HG02943 (cell line): ENCODE measurements at regions not wholly inside any gene's neighbourhood (a gene's known extent, or its start where the extent isn't known, plus 50 kb on each side); places are given as distances from the start of the nearest gene placed in this dataset.
A peak's percentile ranks its signal among the peaks of the same experiment; 100 is the strongest.
"Not testable (repeated sequence)": the region's sequence is repeated elsewhere in the genome, so short reads cannot be mapped to it uniquely, and the experiment has no call there.

ENCODE experiments used
- ATAC-seq: cut with Tn5 transposase; IDR thresholded peaks from one replicate; pipeline ENCODE4 v1.9.1; 2021; ENCODE audit warnings: mild to moderate bottlenecking, low read depth, moderate library complexity; ENCODE audit not compliant: unreplicated experiment

DNA sequence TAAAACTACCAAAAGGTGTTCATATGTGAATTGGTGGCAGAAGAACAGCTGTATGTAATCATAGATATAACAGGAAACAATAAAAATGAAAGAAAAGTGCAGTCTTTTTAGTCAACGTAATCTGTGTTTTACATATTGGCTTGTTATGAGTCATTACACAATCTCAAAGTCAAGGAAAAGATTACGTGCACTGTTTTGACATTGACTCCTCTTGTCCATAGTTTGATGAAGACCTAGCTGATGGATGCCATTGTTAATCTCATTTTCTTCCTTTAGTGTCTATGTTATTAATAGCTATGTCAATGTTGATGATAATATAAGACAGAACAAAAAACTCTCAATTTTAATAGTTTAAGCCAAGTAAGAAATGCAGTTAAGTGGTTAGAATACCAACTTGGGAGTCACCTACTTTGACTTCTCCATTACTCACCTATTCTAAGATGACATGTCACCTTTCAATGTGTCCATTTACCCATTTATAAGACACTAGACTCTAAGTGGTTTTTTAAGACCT, 84.5 kb upstream of the SAMSN1 start:
- no peak for ATAC-seq

DNA sequence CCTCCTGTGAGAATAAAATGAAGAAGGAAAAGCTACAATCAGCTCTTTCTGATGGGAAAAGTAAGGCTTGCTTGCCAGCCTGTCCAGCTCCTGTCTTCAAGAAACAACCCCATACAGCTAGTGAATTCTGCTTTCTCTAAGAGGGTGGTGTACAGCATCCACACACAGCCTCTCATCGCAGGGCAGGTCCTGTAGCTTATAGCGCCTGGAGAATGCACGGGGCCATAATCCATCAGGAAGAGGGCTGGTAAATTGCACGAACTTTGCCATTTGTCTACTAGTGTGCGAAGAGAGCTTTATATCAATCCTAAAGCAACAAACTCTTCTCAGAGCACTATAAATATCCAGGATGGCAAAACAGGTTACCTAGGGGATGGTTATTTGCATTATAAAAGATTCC, 83.3 kb upstream of the SAMSN1 start:
- ATAC-seq = no peak

DNA sequence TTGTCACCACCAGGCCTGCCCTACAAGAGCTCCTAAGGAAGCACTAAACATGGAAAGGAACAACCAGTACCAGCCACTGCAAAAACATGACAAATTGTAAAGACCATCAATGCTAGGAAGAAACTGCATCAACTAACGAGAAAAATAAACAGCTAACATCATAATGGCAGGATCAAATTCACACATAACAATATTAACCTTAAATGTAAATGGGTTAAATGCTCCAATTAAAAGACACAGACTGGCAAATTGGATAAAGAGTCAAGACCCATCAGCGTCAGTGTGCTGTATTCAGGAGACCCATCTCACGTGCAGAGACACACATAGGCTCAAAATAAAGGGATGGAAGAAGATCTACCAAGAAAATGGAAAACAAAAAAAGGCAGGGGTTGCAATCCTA, 77.0 kb upstream of the SAMSN1 start:
- ATAC-seq = not testable (repeated sequence)

DNA sequence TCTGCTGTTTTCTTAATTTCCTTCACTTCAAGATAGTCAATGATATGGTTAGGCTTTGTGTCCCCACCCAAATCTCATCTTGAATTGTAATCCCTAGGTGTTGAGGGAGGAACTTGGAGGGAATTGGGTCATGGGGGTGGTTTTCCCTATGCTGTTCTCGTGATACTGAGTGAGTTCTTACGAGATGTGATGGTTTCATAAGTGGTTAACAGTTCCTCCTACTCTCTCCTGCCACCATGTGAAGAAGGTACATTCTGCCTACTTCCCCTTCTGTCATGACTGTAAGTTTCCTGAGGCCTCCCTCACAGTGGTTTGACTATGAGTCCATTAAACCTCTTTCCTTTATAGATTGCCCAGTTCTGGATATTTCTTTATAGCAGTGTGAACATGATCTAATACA, 74.0 kb upstream of the SAMSN1 start:
- ATAC-seq = no peak

DNA sequence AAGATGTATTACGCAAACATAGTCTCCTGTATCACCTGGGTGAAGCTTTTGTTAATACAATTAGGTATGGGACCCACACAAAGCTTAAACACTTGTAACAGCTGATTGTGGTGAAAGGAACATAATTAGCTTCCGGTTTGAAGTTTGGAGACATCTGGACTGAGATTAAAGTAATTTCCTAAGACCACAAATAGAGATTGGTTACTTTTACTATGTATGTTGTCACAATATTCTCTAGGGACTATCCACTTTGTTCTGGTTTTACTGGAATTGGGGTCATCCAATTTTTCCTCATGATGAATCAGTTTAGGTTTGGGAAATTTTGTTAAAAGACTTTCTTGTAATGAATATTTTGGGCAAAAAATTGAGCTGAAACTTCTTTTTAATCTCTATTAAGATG, 71.8 kb upstream of the SAMSN1 start:
- ATAC-seq = no peak

DNA sequence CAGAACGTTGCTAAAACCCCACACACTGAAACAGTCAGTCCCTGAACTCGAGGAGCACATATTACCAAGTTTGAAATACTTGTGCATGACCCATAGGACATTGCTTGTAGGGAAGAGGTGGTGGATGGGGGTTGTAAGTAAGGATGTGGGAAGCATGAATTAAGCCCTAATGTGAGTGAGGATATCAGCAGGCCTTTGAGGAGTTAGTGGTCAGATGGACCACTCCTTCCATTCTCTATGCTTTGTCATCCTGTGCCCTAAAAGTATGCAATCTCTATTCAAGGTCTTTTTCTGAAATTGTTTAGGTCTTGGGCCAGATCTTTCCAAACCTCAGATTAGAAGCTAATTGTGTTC, 70.9 kb upstream of the SAMSN1 start:
- no peak for ATAC-seq

DNA sequence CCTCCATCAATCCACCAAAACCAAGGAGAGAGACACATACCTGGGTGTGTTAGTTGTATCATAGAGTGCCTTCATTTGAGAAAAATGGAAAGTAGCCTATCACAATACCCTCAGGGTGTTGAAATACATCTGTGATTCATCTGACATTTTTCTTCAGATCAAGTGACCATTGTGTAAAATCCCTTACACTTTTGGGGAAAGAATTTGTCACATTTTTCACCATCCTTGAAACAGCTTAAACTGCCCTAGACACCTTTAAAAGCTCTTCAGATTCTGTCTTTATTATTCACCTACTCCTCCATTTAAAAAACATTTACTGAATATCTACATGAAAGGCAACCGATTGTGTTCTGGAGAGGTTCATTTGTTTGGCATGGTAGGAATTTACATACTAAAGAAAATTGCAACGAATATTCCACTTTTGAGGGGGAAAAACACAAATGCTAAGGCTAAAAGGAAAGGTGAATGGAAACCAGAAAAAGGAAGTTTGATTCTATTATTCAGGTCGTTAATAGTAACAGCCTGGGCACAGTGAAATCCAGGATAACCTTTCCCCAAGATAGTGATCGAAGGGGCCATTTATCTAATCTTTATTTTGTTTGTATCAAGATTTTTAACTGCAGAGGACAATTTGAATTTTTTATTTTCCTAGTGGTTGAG, 70.4 kb upstream of the SAMSN1 start:
- no peak for ATAC-seq

DNA sequence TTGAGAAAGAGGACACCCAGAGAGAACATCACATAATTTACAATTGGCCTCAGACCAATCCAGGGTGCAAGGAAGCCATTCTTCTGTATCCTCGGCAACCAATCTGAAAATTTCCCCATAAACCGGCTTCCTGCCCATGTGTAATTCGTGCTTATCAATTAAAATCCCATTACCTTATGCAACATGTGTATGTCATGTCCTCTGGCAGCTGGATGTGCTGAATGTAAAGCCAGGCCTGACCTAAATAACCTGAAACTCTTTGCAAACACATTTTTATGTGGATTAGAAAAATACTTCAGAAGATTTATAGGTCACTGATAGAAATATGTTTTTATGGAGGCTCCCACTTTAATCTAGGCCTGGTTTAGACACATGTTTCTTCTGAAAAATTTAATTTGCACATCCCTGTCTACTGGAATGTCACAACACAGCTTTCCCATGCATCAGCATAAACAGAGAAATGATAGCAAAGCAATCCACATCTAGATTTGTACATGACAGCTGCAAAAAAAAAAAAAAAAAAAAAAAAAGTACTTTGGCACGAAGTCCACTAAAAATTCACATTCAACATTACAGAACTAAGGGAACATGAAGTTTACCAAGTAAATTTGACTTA, 69.4 kb upstream of the SAMSN1 start:
- no peak for ATAC-seq

GRCh38 chr21:14614287-14614686, 68.2 kb upstream of the SAMSN1 start:
- ATAC-seq = no peak

- ATAC-seq = no peak
Measured at GRCh38 chr21:14613486-14614224, 67.5 kb upstream of the SAMSN1 start.

- not testable (repeated sequence) for ATAC-seq
Measured at GRCh38 chr21:14610119-14610518, 64.0 kb upstream of the SAMSN1 start.

DNA sequence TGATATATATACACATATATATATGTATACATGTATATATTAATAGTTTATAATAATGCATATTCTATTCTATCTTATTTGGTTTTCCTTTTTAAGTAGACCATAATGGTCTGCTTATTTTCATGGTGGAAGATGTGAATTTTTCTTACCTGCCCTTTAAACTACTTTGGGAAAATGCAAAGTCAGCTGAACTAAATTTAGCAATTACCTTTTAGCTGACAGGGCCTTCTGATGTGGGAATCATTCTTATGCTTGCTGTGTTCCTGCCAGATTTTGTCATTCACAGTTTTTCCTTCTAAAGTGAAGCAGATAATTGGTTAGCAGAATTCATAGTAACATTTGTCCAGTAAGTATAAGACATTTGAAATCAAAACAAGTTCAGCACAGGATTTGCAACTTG, 63.2 kb upstream of the SAMSN1 start:
- no peak for ATAC-seq

DNA sequence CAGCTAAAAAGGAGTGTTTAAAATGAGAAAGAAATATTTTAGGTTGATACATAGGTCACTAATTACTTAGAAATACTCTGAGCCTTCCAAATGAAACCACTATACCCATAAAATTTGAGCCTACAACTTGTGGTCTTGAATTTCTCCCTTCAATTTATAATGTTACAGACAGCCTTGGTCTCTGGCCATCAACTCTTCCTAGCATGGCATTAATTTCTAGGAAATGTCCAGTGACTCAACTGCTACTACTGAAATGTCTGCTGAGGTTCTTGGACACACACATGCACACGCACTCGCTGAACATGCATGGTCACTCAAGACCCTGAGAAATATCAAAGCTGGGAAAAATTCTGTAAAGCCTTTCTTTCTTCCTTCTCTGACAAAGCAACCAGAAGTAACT, 61.1 kb upstream of the SAMSN1 start:
- ATAC-seq = no peak

DNA sequence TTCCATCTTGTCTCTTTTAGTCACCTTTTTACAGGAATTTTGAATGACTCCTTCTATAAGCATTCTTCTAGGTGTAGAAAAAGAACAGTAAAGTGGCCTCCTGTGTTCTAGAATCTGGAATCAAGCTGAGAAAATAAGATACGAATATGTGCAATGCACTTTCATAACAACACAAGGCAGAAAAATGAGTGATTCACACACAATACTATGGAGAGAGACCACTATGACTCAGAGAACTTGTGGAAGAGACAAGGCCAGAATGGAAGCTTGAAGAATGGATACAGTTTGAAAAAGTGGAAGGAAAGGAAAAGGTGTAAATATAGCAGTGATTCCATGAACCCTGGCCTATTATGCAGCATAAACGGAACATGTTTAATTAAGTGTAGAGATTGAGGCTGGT, 57.1 kb upstream of the SAMSN1 start:
- ATAC-seq = no peak

DNA sequence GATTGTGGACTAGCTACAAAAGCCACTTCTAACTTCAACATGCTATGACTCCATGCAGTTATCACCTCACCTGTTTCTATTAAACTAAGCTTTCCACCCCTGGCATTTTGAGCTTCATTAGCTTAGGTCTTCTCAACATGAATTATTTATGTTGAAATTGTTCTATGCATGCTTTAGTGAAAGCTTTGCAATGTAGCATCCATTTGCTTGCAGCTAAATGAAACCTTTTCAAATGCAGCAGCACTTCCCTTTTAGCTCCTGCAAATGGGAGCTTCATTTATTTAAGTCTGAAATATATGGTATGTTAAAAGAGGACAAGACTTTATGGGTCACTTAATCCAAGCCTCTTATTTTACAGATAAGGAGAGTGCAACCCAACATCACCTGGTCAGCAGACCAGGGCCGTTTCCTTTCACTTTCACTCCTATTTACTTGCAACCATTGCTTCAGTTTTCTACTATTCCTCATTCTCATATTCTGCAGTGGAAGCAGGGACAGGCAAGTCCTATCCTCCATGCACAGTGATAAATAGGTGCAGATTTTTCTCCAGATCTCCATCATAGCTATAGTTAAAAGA, 56.4 kb upstream of the SAMSN1 start:
- ATAC-seq = peak; percentile 82

DNA sequence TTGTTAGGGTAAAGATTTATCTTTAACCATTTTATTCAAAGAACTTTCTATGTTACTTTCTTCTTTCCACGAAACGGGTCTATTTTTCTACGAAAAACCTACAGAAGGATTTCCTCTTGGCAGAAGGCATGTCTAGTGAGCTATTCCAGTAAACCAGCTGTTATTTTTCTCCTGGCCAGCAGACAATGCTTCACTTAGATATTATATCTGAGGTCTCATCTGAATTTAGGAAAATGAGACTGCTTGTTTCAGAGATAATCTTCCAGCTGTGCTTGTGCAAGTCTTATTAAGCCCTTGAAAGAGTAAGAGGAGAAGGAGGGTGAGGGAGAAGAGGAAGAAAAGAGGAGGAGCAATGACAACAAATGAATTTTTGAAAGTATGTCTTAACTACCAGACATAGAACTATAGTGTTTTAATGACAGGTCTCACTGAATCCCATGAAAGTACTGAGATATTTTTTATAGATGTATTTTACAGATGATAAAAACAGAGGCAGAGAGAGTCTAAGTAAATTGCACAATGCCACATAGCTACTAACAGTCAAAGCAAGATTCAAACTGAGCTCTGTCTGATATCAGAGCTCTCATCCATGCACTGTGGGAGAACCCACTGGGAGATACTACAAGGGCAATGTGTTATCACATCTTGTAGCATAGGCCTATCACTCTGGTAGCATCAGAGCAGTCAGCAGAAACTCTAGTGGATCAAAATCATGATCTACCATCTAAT, 54.6 kb upstream of the SAMSN1 start:
- no peak for ATAC-seq

GRCh38 chr21:14598065-14598464, 52.0 kb upstream of the SAMSN1 start:
- ATAC-seq = no peak
